Lung (tissue), 11 donors: ENCODE measurements at regions not wholly inside any gene's neighbourhood (a gene's known extent, or its start where the extent isn't known, plus 50 kb on each side); places are given as distances from the start of the nearest gene placed in this dataset.

ENCODE experiments used
- ATAC-seq: fragments of 200-7000 bp; cut with Tn5 transposase; one replicate; pipeline ENCODE4 v1.9.1; 2020; ENCODE audit warnings: moderate number of reproducible peaks; ENCODE audit not compliant: insufficient read depth, low FRiP score
- DNase-seq, 3 donors: peaks; one replicate each; pipeline ENCODE4 v3.0.0-alpha.2; 2013 to 2017
- H3K27ac ChIP-seq, 2 donors: one replicate each; pipeline ENCODE4 v1.5.1; 2013; ENCODE audit warnings: mild to moderate bottlenecking in 2 of 2, moderate library complexity in 2 of 2, control low read depth in 1 of 2, inconsistent platforms in 1 of 2, low read depth in 1 of 2, low read length in 1 of 2
- H3K27me3 ChIP-seq, 3 donors: one replicate each; pipeline ENCODE4 v1.5.1; 2013; ENCODE audit warnings: low read length in 2 of 3; ENCODE audit not compliant: control insufficient read depth in 3 of 3, insufficient read depth in 3 of 3
- H3K36me3 ChIP-seq, 4 donors: one replicate each; pipeline ENCODE4 v1.5.1; 2013; ENCODE audit warnings: low read length in 4 of 4, mild to moderate bottlenecking in 1 of 4, moderate library complexity in 1 of 4; ENCODE audit not compliant: control insufficient read depth in 4 of 4, insufficient read depth in 4 of 4
- H3K4me1 ChIP-seq, 5 donors: one replicate each; pipeline ENCODE4 v1.5.1; 2013; ENCODE audit warnings: low read length in 5 of 5, mild to moderate bottlenecking in 2 of 5, moderate library complexity in 1 of 5; ENCODE audit not compliant: control insufficient read depth in 5 of 5, insufficient read depth in 5 of 5
- H3K4me3 ChIP-seq: one replicate; pipeline ENCODE4 v1.5.1; 2013; ENCODE audit warnings: mild to moderate bottlenecking, control low read depth, moderate library complexity
- H3K9ac ChIP-seq, 2 donors: one replicate each; pipeline ENCODE4 v1.5.1; 2013; ENCODE audit warnings: low read length in 2 of 2, control low read depth in 1 of 2; ENCODE audit not compliant: insufficient read depth in 1 of 2
- H3K9me3 ChIP-seq, 4 donors: one replicate each; pipeline ENCODE4 v1.5.1; 2013; ENCODE audit warnings: low read length in 3 of 4, mild to moderate bottlenecking in 1 of 4, moderate library complexity in 1 of 4; ENCODE audit not compliant: control insufficient read depth in 4 of 4, insufficient read depth in 3 of 4
- WGBS, 2 donors: extraction: QIAGEN DNeasy Blood & Tissue Kit; methylation state at CpG; one replicate each; pipeline ENCODE4 v1.1.7; 2013; 5-methylcytosine and 5-hydroxymethylcytosine counted together
- TF ChIP-seq, protein P1 (sequence below): IDR thresholded peaks from 2 replicates; pipeline ENCODE4 v1.5.1; 2012; ENCODE audit warnings: mild to moderate bottlenecking; ENCODE audit errors: control extremely low read depth, extremely low read depth
- donor health status: control.
- donor health status: control.
- donor health status: Bipolar disorder and iron deficiency.
- donor health status: healthy.
- donor health status: DM: yes; HTN: yes; CAD: no.

DNA sequence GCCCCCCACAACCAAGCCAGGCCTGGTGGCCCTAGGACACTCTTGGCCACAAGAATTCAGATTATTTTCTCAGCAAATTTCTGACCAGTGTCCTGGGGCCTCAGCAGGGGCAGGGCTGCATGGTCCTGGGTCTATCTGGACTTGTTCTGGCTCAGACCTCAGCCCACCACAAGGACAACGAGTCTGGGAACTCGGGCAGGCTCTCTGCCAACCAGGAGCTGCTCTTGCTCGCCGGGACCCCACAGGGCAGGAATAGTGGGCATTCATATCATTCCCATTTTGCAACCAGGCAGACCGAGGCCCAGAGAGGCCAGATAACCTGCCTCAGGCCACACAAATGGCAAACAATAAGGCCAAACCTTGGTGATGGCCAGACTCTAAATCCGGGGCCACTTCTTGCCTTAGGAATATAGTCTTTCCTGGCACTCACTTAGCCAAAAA lies 75.4 kb upstream of the WNT7B start:
- DNase-seq (peak in 1 of 3 donors; percentile 16), ATAC-seq (no peak)
- Histone ChIP-seq H3K27ac (peak overlapping the region; percentile 97 to 99), H3K9ac (peak overlapping the region in 1 of 2 donors; percentile 68), H3K9me3 (no peaks in the 10 kb centered on the region), H3K4me3 (no peak overlapping the region), H3K27me3 (no peaks in the 10 kb centered on the region), H3K4me1 (peaks cover 7 to 37% (median 24%) of the 10 kb centered on the region in 5 donors), H3K36me3 (peaks cover 0 to 5% (median under 1%) of the 10 kb centered on the region in 4 donors)
- 37 to 59% methylated on average over 6 of the region's 6 CpGs for WGBS, 2 donors
- TF ChIP-seq, protein P1, sequence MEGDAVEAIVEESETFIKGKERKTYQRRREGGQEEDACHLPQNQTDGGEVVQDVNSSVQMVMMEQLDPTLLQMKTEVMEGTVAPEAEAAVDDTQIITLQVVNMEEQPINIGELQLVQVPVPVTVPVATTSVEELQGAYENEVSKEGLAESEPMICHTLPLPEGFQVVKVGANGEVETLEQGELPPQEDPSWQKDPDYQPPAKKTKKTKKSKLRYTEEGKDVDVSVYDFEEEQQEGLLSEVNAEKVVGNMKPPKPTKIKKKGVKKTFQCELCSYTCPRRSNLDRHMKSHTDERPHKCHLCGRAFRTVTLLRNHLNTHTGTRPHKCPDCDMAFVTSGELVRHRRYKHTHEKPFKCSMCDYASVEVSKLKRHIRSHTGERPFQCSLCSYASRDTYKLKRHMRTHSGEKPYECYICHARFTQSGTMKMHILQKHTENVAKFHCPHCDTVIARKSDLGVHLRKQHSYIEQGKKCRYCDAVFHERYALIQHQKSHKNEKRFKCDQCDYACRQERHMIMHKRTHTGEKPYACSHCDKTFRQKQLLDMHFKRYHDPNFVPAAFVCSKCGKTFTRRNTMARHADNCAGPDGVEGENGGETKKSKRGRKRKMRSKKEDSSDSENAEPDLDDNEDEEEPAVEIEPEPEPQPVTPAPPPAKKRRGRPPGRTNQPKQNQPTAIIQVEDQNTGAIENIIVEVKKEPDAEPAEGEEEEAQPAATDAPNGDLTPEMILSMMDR, result no peak

DNA sequence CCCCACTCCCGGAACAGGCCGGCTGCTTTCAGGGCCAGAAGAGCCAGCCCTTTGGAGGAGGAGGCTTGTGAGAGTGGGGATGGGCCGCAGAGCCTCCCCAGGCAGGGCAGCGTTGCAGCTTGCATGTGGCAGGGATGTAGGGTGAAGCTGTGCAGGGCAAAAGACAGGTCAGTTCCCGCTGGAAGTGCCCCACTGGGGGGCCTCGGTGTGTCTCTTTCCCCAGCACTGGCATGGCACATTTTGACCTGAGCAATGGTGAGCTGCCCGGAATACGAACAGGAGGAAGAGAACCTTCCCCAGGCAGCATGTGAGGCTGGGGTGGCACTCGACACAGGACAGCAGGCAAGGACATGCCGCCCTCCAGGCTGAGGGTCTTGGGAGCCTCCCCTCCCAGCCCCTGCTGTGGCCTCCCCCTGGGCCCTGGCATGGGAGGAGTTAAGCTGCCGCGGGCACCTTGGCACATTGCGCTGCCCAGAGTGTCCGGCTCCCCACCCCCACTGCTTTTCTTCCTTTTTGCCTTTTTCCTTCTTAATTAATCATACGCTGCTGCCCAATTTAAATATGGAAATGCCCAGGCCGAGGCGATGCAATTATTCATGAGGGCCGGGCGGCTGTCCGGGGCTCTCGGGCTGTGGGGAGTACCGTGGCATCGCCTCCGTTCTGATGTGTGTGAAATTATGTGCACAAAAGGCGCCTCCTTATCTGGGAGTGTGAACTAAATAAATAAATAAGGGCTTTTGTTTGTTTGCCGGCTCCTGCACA lies 76.0 kb upstream of the WNT7B start:
- no peaks in the 10 kb centered on the region for H3K9me3 ChIP-seq
- peak overlapping the region; percentile 32 for H3K4me3 ChIP-seq
- TF ChIP-seq, protein P1, result no peak
- H3K36me3 ChIP-seq, result peaks cover 0 to 2% (median 0%) of the 10 kb centered on the region in 4 donors
- DNase-seq (peak in 2 of 3 donors; percentile 14 to 52), ATAC-seq (peak; percentile 20)
- no peaks in the 10 kb centered on the region for H3K27me3 ChIP-seq
- H3K27ac ChIP-seq, result peak overlapping the region; percentile 97 to 99
- H3K9ac ChIP-seq, result peak overlapping the region in 1 of 2 donors; percentile 68
- peaks cover 8 to 44% (median 30%) of the 10 kb centered on the region in 5 donors for H3K4me1 ChIP-seq
- 4 to 13% methylated on average over 26 of the region's 26 CpGs for WGBS, 2 donors

DNA sequence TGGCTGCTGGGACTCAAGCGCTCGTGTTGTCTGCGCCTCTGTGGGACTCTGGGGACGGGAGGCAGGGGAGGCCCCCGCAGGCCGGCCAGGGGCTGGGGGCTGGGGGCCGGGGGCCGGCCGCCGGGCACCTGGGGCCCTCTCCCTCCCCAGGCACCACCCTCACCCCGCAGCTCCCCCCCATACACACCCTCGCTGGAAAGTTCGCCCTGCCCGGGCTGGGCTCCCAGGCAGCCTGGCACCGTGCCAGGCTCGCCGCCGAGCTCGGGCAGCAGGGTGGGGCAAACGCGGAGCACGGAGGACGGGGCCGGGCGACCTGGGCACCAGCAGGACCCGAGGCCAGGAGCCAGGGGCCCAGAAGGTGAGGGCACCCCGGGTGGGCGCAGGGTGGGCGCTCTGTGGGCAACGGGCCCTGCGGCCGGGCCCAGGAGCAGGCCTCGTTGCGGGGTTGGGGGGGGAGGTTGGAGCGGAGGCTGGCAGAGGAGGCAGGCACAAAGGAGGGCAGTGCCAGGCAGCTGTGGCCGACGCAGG lies 76.7 kb upstream of the WNT7B start:
- TF ChIP-seq, protein P1, result no peak
- ATAC-seq (peak; percentile 74), DNase-seq (peak; percentile 65 to 83 (median 67))
- H3K27ac ChIP-seq, result peak overlapping the region; percentile 98 to 99
- WGBS, 2 donors, result 1 to 10% methylated on average over 23 to 37 of the region's 37 CpGs
- peaks cover 0 to 2% (median 0%) of the 10 kb centered on the region in 4 donors for H3K36me3 ChIP-seq
- no peaks in the 10 kb centered on the region for H3K9me3 ChIP-seq
- H3K27me3 ChIP-seq, result no peaks in the 10 kb centered on the region
- peaks cover 8 to 47% (median 29%) of the 10 kb centered on the region in 5 donors for H3K4me1 ChIP-seq
- H3K9ac ChIP-seq, result no peak overlapping the region
- peak overlapping the region; percentile 75 for H3K4me3 ChIP-seq
